Sciatic nerve (tissue), 2 donors: ENCODE measurements at regions not wholly inside any gene's neighbourhood (a gene's known extent, or its start where the extent isn't known, plus 50 kb on each side); places are given as distances from the start of the nearest gene placed in this dataset.
"Not testable (repeated sequence)": the region's sequence is repeated elsewhere in the genome, so short reads cannot be mapped to it uniquely, and the experiment has no call there.

ENCODE experiments used
- ATAC-seq: fragments of 200-7000 bp; cut with Tn5 transposase; one replicate; pipeline ENCODE4 v1.9.1; 2020; ENCODE audit warnings: mild to moderate bottlenecking, moderate library complexity
- DNase-seq: peaks from one replicate; pipeline ENCODE4 v3.0.0-alpha.2; 2020; ENCODE audit warnings: low spot score
- intact Hi-C: fragments of 100-400 bp; cut with DNase I; formaldehyde crosslinking; loops from one replicate; pipeline ENCODE4 v1.14.2; 2022
- donor health status: DM: no; HTN: no; CAD: no.
- donor health status: DM: no; HTN: no; CAD: no.

DNA sequence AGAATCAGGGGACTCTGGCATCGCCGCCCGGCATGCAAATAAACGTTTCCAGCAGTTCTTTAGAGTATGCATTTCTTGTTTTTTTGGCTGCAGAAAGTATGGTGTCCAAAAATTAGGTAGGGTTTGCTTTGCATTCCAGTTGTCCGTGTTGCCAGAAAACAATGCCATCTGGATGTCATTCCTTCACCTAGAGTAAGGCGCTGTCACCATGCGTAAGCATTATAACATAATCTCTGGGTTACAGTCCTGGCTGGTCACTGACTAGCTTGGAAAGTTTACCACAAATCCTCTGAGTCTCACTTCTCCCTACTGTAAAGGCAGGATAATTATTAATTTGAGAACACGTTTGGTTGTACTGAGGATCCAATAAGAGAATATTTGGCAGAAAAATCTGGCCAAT, 457.7 kb downstream of the XYLT1 start:
- intact Hi-C loops, result no loop called here
- ATAC-seq, result no peak
- DNase-seq, result no peak

DNA sequence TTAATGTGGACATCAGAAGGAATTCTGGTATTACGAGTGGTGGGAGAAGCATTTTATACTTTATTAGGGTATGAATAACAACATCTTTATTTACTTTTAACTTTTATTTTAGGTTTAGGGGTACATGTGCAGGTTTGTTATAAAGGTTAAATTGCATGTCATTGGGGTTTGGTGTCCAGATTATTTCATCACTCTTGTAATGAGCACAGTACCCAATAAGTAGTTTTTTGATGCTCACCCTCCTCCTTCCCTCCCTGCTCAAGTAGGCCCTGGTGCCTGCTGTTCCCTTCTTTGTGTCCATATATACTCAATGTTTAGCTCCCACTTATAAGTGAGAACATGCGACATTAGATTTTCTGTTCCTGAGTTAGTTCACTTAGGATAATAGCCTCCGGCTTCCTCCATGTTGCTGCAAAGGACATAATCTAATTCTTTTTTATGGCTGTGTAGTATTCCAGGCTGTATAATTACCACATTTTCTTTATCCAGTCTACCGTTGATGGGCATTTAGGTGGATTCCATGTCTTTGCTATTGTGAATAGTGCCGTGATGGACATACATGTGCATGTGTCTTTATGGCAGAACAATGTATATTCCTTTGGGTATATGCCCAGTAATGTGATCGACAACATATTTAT, 456.2 kb downstream of the XYLT1 start:
- intact Hi-C loops, result no loop called here
- ATAC-seq (no peak), DNase-seq (no peak)

DNA sequence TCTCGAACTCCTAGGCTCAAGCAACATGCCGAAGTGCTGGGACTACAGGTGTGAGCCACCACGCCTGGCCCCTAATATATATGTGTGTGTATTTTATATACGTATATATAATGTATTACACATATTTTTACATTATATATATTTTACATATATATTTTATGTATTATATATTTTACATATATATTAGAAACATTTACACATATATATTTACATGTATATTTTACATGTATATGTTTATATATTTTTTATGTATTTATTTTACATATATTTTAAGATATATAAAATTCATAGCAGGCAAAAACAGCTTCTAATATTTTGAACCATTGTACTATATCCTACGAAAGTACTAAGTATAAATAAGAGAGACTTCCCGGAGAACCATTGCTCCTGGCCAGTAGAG, 455.1 kb downstream of the XYLT1 start:
- intact Hi-C loops, result no loop called here
- ATAC-seq (no peak), DNase-seq (no peak)

DNA sequence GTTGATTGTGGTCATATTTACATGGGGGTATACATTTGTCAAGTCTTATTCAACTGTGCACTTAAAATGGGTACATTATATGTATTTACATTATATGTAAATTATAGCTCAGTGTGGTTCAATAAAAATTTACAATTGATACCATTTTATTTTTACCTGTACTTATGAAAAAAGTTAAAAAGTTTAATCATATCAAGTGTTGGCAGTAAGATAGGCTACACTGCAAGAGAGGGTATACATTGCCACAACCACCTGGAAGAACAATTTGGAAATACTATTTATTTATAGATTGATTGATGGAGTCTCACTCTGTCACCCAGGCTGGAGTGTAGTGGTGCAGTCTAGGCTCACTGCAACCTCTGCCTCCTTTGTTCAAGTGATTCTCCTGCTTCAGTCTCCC, 453.3 kb downstream of the XYLT1 start:
- DNase-seq (no peak), ATAC-seq (no peak)
- intact Hi-C loops, result no loop called here

DNA sequence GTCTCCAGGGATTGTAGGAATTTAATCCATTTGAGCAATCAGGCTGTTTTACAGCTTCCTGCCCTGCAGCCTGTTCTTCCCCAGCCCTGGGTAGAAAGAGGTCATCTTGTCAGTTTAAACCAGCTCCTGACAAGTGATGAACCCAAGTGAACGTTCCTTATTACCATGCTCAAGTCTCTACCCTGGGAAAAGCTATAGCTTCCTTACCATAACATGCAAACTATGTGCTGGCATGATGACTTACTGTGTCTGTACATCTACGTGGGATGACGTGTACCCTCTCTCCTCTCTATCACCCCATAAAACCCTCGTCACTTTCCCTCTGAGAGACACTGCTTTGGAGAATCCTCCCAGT, 452.2 kb downstream of the XYLT1 start:
- no peak for ATAC-seq
- no peak for DNase-seq
- intact Hi-C loops, result no loop called here

DNA sequence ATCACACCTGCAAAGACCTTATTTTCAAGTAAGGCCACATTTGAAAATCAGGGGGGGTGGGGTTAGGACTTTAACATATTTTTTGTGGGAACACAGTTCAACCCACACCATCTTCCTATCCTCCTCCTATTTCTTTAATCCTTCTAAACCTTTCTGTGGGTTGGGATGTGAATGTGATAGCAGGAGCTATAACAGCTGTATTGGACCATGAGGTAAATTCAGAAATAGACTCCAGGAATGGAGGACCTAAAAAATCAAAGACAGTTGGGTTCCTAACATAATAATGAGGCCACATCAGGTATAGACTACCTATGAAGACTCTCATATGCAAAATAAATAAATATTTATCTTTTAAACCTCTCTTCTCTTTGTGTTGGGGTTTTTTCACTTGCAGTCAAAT, 451.4 kb downstream of the XYLT1 start:
- ATAC-seq, result no peak
- intact Hi-C loops, result no loop called here

DNA sequence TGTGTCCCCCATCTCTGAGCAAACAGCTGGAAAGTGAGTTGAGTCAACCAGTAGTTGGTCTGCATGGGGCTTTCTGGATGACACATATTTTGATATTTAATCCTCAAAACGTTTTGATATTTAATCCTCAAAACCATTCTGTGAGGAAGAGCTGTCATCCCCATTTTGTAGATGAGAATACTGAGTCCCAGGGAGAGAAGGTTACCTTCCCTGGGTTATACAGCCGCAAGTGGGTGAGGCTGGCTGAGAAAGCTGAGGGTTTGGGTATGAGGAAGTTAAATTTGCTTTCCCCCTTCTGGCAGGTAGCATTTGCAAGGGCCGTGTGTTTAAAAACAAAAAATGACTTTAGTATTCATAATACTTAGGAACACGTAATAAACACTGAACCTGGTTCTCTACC, 447.2 kb downstream of the XYLT1 start:
- intact Hi-C loops, result no loop called here

More for the DNA sequence above, 451.4 kb downstream of the XYLT1 start:
- DNase-seq, result no peak

DNA sequence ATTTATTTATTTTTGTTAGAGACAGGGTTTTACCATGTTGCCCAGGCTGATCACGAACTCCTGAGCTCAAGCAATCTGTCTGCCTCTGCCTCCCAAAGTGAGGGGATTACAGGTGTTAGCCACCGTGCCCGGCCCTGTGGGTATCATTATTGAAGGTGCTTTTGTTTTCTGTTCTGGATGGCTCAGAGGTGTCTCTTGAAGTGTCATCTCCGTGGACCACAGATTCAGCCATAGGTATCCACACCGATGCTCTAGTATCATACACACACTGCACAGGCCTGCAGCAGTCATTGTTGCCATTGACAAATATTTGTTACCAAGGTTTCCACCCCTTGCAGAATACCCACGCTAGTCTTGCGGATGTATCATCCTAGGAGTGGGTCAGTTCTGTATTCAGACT, 446.2 kb downstream of the XYLT1 start:
- DNase-seq (no peak), ATAC-seq (no peak)
- intact Hi-C loops, result no loop called here

More for the DNA sequence above, 447.2 kb downstream of the XYLT1 start:
- ATAC-seq (no peak), DNase-seq (no peak)

DNA sequence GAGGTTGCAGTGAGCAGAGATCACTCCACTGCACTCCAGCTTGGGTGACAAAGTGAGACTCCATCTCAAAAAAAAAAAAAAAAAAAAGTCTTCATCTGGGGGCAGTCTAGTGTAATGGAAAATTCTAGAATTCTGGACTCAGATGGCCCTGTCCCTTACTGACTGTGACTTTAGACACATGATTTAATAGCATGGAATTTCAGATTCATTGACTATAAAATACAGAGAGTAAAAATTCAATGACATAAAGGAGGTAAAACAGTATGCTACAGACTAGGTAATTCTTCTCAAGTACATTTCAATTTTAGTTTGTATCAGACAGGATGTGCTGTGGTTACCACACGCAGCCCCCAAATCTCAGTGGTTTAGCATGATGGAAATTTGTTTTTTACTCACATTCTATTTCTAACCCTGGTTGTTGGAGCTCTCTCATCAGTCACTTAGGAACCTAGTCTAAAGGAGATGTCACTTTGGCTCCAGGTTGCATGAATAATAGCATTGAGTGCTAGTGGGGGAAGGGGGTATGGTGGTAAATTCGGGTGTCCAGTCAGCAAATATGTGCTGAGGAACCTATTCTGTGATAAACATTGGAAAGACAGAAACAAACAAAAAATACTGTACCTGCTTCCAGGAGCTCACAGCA, 444.0 kb downstream of the XYLT1 start:
- ATAC-seq, result no peak

DNA sequence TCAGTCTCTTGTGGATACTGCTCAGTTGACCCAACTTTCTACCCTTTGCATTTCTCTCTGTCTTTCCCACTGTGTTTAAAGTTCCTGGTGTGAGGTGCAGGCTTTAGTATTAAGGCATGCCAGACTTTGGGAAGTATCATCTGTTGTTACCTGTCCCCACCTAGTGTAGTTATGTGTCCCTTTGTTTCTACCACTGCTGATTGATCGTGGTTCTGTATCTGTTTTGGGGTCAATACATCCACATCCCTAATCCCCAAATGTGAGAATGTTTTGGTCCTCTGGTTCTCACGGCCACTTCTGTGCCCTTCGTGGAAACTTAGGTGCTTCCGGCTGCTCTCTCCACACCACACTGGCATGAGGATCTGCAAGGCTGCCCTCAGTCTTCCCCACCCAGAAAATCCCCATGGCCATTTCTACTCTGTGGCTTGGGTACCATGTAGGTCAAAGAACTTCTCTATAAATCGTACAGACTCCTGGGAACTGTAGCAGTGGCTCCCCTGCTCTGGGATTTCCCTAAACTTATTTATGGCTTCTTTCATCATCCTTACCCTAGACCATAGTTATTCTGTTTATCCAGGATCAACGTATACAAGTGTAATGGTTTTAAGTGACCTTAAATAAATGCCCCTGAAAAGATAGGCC, 443.2 kb downstream of the XYLT1 start:
- ATAC-seq, result no peak
- intact Hi-C loops, result no loop called here
- no peak for DNase-seq

More for the DNA sequence above, 444.0 kb downstream of the XYLT1 start:
- no peak for DNase-seq
- intact Hi-C loops, result no loop called here

DNA sequence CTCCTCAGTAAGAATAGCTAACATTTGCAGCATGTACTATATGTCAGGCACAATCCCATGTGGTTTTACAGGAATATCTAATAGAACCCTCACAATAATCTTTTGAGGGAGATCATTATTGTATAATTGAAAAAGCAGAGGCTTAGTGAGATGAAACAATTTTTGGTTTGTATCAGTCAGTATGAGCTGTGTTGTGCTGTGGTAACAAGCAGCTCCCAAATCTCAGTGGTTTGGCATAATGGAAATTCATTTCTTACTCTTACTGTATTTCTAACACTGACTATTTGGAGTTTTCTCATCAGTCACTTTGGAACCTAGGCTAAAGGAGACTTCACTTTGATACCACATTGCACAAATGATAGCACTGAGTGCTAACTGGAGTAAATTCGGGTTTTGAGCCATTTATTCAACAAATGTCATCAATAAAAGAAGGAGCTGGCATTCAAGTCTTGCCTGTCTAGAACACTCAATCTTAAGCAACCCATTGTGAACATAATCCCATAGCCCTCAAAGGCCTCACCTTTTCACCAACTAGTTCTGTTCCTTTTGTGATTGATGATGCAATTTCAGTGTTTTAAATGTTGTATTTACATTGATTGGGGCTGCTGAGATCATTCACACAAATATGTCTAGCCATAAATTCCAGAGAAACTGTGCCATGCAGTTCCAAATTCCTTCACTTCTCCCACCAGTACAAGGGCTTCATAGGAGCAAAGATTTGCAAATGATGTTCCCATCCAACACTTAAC, 441.0 kb downstream of the XYLT1 start:
- intact Hi-C loops, result no loop called here
- no peak for DNase-seq
- ATAC-seq, result no peak

DNA sequence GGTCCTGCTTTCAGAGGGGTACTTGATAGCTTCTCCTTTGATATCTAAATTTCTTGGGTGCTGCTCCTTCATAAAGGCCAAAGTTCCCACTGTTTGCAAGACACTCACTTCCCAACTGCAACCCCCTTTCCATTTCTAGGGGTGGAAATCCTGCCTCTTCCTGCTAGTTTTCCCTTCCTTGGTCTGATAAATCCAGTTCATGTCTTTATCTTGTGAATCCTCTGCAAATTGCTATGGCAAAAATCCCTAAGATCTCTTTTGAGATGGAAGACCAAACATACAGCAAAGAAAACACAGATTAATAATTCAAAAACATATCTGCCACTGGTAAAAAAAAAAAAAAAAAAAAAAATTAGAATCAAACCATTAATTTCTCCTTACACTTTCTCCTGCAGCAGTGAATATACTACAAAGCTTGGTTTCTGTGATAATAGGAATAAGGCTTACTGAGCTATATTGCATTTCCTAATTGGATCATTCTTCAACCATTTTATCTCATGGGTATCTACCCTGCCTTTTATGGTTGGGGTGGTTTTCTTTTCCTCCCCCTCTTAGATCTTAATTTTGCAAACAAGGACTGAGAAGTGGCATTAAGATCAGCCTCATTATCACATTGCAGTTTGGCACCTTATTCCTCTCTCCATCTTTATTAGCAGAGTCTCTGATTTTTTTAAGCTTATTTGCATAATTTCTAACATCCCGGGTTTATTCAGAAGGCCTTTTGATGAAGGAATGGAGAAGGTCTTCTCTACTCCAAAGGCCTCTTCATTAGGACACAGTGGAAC, 439.1 kb downstream of the XYLT1 start:
- no peak for ATAC-seq
- no peak for DNase-seq
- intact Hi-C loops, result no loop called here

DNA sequence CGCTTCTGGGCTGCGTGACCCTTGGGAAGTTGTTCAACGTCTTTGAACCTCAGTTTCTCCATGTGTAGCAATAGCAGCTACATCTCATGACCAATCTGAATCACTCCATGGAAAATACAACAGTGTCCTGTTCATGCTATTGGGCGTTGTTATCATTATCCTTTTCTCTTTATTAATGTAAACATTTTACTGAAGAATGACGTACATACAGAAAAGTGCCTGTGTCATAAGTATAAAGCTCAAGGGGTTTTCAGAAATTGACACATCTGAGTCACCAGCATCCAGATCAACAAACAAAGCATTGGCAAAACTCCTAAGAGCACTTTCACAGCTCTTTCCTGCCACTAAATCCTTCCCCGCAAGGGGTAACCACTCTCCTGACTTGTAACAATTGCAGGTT, 438.4 kb downstream of the XYLT1 start:
- intact Hi-C loops, result no loop called here
- DNase-seq (no peak), ATAC-seq (no peak)

DNA sequence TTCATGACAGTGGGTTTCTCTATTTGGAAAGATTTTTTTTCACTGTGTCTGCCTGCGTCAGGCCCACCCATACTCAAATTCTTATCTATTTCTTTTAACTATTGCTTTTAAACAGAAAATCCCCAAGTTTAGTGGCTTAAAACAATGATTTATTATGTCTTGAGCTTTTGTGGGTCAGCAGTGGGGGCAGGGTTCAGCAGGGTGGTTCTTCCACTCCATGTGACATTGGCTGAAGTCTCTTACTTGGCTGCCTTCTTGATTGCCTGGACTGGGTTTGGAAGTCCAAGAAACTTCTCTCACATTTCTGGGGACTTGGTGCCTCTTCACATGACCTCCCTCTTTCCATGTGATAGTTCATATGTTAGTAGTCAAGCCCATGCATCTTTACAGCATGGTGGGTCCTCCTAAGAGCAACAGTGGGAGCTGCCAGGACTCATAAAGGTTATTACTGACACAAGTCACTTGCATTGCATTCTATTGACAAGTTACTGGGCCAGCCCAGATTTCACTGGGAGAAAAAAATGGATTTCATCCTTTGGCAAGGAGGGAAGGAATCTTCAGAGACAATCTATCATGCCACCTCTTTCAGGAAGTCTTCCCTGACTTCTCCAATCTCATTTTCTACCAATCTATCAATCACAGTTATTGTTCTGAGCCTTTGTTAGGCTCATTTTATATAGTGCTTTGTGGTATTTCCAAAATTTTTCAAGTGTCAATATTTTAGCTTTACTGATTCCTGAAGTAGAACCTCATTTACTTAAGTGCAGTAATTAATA, 436.1 kb downstream of the XYLT1 start:
- DNase-seq (no peak), ATAC-seq (no peak)
- intact Hi-C loops, result no loop called here

DNA sequence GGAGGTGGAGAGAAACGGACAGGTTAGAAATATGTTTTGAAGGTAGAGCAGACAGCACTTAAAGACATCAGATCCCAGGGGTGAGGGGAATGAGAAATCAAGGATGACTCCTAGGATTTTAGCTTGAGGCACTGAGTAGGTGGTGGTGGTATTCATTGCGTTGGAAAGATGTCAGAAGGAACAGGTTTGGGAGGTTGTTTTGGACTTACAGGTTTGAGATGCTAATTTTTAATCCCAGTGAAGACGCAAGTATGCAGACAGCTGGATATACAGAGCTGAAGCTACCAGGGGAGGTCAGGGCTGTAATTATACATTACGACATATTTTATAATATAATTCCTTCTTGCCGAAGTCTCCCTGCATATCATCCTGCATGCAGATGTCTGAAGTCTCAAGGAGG, 433.3 kb downstream of the XYLT1 start:
- intact Hi-C loops, result no loop called here
- no peak for ATAC-seq

DNA sequence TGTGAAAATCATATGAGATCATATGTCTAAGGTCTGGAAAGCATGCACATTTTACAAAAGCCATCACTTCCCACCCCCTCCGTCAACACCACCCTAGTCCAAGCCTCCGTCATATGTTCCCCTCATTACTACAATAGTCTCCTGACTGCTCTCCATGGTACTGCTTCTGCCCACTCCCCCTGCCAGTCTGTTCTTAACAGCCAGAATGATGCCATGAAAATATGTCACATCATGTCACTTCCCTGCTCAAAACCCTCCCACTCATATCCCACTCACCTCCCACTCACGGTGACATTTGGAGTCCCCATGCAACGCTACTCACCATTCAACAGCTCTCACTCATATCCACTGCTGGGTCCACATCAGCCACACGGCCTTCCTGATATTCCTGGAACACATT, 432.3 kb downstream of the XYLT1 start:
- ATAC-seq, result no peak

More for the DNA sequence above, 433.3 kb downstream of the XYLT1 start:
- DNase-seq, result no peak

DNA sequence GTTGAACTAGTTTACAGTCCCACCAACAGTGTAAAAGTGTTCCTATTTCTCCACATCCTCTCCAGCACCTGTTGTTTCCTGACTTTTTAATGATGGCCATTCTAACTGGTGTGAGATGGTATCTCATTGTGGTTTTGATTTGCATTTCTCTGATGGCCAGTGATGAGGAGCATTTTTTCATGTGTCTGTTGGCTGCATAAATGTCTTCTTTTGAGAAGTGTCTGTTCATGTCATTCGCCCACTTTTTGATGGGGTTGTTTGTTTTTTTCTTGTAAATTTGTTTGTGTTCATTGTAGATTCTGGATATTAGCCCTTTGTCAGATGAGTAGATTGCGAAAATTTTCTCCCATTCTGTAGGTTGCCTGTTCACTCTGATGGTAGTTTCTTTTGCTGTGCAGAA, 421.7 kb downstream of the XYLT1 start:
- DNase-seq, intact Hi-C loops, ATAC-seq: not testable (repeated sequence)

More for the DNA sequence above, 432.3 kb downstream of the XYLT1 start:
- no peak for DNase-seq
- intact Hi-C loops, result no loop called here

DNA sequence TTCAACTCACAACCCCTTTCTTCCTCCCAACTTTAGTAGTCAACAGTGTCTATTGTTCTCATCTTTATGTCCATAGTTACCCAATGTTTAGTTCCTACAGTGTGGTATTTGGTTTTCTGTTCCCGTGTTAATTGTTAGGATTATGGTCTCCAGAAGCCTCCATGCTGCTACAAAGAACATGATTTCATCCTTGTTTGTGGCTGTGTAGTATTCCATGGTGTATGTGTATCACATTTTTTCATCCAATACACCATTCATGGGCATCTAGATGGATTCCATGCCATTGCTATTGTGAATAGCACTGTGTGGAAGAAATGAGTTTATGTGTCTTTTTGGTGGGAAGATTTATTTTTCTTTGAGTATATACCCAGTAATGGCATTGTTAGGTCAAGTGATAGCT, 420.3 kb downstream of the XYLT1 start:
- no peak for DNase-seq
- no peak for ATAC-seq
- intact Hi-C loops, result no loop called here
